B cell (primary cell): ENCODE measurements at regions not wholly inside any gene's neighbourhood (a gene's known extent, or its start where the extent isn't known, plus 50 kb on each side); places are given as distances from the start of the nearest gene placed in this dataset.

ENCODE experiments used
- ATAC-seq: fragments of 200-7000 bp; cut with Tn5 transposase; one replicate; pipeline ENCODE4 v1.10.0; 2021; ENCODE audit warnings: low read depth, mild to moderate bottlenecking, moderate number of reproducible peaks, moderate library complexity
- CTCF ChIA-PET: fragments of 350-600 bp; sonication (Branson Sonifier 250); formaldehyde crosslinking; loops from one replicate; lab custom pipeline; 2021; ENCODE audit warnings: antibody characterized with exemption, inconsistent platforms; lab: Charles Lee
- POLR2A ChIA-PET: fragments of 350-600 bp; sonication (Branson Sonifier 250); formaldehyde crosslinking; loops from one replicate; lab custom pipeline; 2021; ENCODE audit warnings: antibody characterized with exemption; lab: Charles Lee
- DNase-seq: peaks from one replicate; pipeline ENCODE4 v3.0.0; 2013
- H2AFZ ChIP-seq: 2 replicates; pipeline ENCODE4 v1.6.1; 2012; ENCODE audit warnings: mild to moderate bottlenecking, low read depth, low read length; ENCODE audit not compliant: insufficient read depth, poor library complexity, severe bottlenecking
- H3K27ac ChIP-seq, 2 donors: 1 replicate in 1 of 2; 2 replicates in 1 of 2; pipeline ENCODE4 v1.5.1; 2012 to 2013; ENCODE audit warnings: low read length in 2 of 2, mild to moderate bottlenecking in 2 of 2, moderate library complexity in 1 of 2
- H3K27me3 ChIP-seq, 4 experiments: fragments of 200-600 bp in 1 of 4; sonication (generic) in 1 of 4; replicated peaks in 1 of 4; 1 replicate in 2 of 4; 2 replicates in 2 of 4; pipeline versions ENCODE4 v1.6.1 to v1.7.0; 2013 to 2016; ENCODE audit warnings: low read length in 3 of 4, mild to moderate bottlenecking in 2 of 4, mixed read lengths in 1 of 4, moderate library complexity in 1 of 4; ENCODE audit not compliant: insufficient read depth in 4 of 4, control insufficient read depth in 3 of 4; ENCODE audit errors: control extremely low read depth in 1 of 4
- H3K36me3 ChIP-seq, 2 experiments: replicated peaks in 1 of 2; 1 replicate in 1 of 2; 2 replicates in 1 of 2; pipeline versions ENCODE4 v1.6.1 to v1.7.1; 2013; ENCODE audit warnings: low read length in 1 of 2; ENCODE audit not compliant: insufficient read depth in 2 of 2, control insufficient read depth in 1 of 2; ENCODE audit errors: control extremely low read depth in 1 of 2, extremely low read depth in 1 of 2
- H3K4me1 ChIP-seq, 2 donors: fragments of 200-600 bp in 1 of 2; sonication (generic) in 1 of 2; 1 replicate in 1 of 2; 2 replicates in 1 of 2; pipeline versions ENCODE4 v1.5.1 to v1.6.1; 2013 to 2017; ENCODE audit warnings: low read length in 2 of 2; ENCODE audit not compliant: control insufficient read depth in 2 of 2, insufficient read depth in 2 of 2
- H3K4me2 ChIP-seq: replicated peaks from 2 replicates; pipeline ENCODE3; 2012; ENCODE audit warnings: mild to moderate bottlenecking, low read depth, low read length; ENCODE audit not compliant: poor library complexity, severe bottlenecking
- H3K4me3 ChIP-seq, 5 experiments: fragments of 200-600 bp in 1 of 5; sonication (generic) in 1 of 5; 1 replicate in 3 of 5; 2 replicates in 2 of 5; pipeline versions ENCODE4 v1.5.1 to v1.7.0; 2011 to 2016; ENCODE audit warnings: low read length in 4 of 5, mild to moderate bottlenecking in 4 of 5, low read depth in 2 of 5, control low read depth in 1 of 5, moderate library complexity in 1 of 5; ENCODE audit not compliant: insufficient read depth in 1 of 5; ENCODE audit errors: control extremely low read depth in 1 of 5, extremely low read depth in 1 of 5
- H3K79me2 ChIP-seq: fragments of 200-600 bp; sonication (generic); one replicate; pipeline ENCODE4 v1.6.0; 2016; ENCODE audit warnings: low read length; ENCODE audit not compliant: control insufficient read depth, insufficient read depth
- H3K9ac ChIP-seq: fragments of 200-600 bp; sonication (generic); 2 replicates; pipeline ENCODE4 v1.6.1; 2017; ENCODE audit warnings: mild to moderate bottlenecking, low read length, moderate library complexity
- H3K9me3 ChIP-seq, 3 donors: one replicate each; pipeline versions ENCODE4 v1.6.1 to v1.7.1; 2013; ENCODE audit warnings: low read length in 2 of 3; ENCODE audit not compliant: control insufficient read depth in 2 of 3, insufficient read depth in 1 of 3; ENCODE audit errors: control extremely low read depth in 1 of 3
- H4K20me1 ChIP-seq: 2 replicates; pipeline ENCODE4 v1.6.0; 2012; ENCODE audit warnings: mild to moderate bottlenecking, low read length; ENCODE audit not compliant: insufficient read depth, control insufficient read depth, poor library complexity, severe bottlenecking
- H3K27ac Mint-ChIP-seq: one replicate; pipeline ENCODE4 v1.8.0; 2021; ENCODE audit warnings: mixed read lengths
- H3K27me3 Mint-ChIP-seq: one replicate; pipeline ENCODE4 v1.8.0; 2021; ENCODE audit warnings: mixed read lengths
- H3K4me1 Mint-ChIP-seq: one replicate; pipeline ENCODE4 v1.8.0; 2021; ENCODE audit warnings: mixed read lengths
- H3K4me3 Mint-ChIP-seq: one replicate; pipeline ENCODE4 v1.8.0; 2021; ENCODE audit warnings: mixed read lengths
- H3K9me3 Mint-ChIP-seq: one replicate; pipeline ENCODE4 v1.8.0; 2022; ENCODE audit warnings: mixed read lengths; ENCODE audit not compliant: insufficient read depth
- EZH2 ChIP-seq: IDR thresholded peaks from 2 replicates; pipeline ENCODE4 v1.6.1; 2012; ENCODE audit warnings: borderline replicate concordance, low read depth, mild to moderate bottlenecking, moderate library complexity, low read length; ENCODE audit not compliant: insufficient read depth, poor library complexity, severe bottlenecking
- WGBS: methylation state at CpG from one replicate; pipeline ENCODE4 v1.1.5; 2013; ENCODE audit warnings: missing lambda C conversion rate; ENCODE audit not compliant: insufficient coverage; 5-methylcytosine and 5-hydroxymethylcytosine counted together
- intact Hi-C: fragments of 100-400 bp; cut with micrococcal nuclease; formaldehyde crosslinking; loops from one replicate; pipeline ENCODE4 v1.10.0; 2022
- TF ChIP-seq, protein P1 (sequence below): fragments of 200-600 bp; IDR thresholded peaks from one replicate; pipeline ENCODE4 v1.8.0; 2022; ENCODE audit warnings: antibody characterized with exemption, mild to moderate bottlenecking

GRCh38 chr10:9004736-9005135, 950.2 kb downstream of the GATA3 start:
- Histone ChIP-seq H3K4me2 (no peak overlapping the region), H3K27ac (no peak overlapping the region), H3K4me1 (no peaks in the 10 kb centered on the region), H3K4me3 (no peak overlapping the region), H3K36me3 (no peaks in the 10 kb centered on the region), H3K9me3 (no peaks in the 10 kb centered on the region), H3K79me2 (no peaks in the 10 kb centered on the region), H3K27me3 (no peaks in the 10 kb centered on the region), H2AFZ (no peak overlapping the region), H4K20me1 (no peaks in the 10 kb centered on the region), H3K9ac (no peak overlapping the region)
- ATAC-seq (no peak), DNase-seq (no peak)
- TF ChIP-seq EZH2, result no peak
- TF ChIP-seq, protein P1, sequence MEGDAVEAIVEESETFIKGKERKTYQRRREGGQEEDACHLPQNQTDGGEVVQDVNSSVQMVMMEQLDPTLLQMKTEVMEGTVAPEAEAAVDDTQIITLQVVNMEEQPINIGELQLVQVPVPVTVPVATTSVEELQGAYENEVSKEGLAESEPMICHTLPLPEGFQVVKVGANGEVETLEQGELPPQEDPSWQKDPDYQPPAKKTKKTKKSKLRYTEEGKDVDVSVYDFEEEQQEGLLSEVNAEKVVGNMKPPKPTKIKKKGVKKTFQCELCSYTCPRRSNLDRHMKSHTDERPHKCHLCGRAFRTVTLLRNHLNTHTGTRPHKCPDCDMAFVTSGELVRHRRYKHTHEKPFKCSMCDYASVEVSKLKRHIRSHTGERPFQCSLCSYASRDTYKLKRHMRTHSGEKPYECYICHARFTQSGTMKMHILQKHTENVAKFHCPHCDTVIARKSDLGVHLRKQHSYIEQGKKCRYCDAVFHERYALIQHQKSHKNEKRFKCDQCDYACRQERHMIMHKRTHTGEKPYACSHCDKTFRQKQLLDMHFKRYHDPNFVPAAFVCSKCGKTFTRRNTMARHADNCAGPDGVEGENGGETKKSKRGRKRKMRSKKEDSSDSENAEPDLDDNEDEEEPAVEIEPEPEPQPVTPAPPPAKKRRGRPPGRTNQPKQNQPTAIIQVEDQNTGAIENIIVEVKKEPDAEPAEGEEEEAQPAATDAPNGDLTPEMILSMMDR, result no peak
- WGBS, result no CpG with 5 or more reads among the region's 6 CpGs
- ChIA-PET CTCF (no interaction called here), POLR2A (no interaction called here)
- intact Hi-C loops, result no loop called here
- Mint-ChIP-seq H3K9me3 (peaks cover 2% of the 10 kb centered on the region), H3K27ac (no peak overlapping the region), H3K4me3 (no peak overlapping the region), H3K4me1 (no peaks in the 10 kb centered on the region), H3K27me3 (no peaks in the 10 kb centered on the region)

DNA sequence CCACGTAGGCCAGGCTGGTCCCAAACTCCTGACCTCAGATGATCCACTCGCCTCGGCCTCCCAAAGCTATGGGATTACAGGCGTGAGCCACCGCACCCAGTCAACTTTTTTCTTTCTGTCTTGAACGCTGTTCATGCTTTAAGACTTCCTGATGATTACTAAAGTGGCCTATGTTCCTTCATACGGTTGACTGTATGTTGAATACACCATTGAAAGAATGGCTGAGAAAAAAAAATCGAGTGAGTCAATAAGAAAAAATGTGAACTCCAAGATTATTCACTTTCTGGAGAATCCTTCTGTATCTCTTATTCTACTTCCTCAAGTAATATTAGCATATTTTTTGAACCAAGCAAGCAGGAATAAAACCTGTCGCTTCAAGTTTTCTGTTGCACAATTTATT, 955.0 kb downstream of the GATA3 start:
- 89% methylated on average over 6 of the region's 9 CpGs for WGBS
- no peaks in the 10 kb centered on the region for H3K9me3 ChIP-seq
- no peak overlapping the region for H3K27ac Mint-ChIP-seq
- ChIA-PET CTCF (no interaction called here), POLR2A (no interaction called here)
- H3K4me2 ChIP-seq, result no peak overlapping the region
- no peak overlapping the region for H3K9ac ChIP-seq
- no peaks in the 10 kb centered on the region for H3K79me2 ChIP-seq
- intact Hi-C loops, result no loop called here
- no peak overlapping the region for H3K4me3 ChIP-seq
- no peaks in the 10 kb centered on the region for H4K20me1 ChIP-seq
- DNase-seq (no peak), ATAC-seq (no peak)
- H3K27ac ChIP-seq, result no peak overlapping the region
- no peaks in the 10 kb centered on the region for H3K4me1 Mint-ChIP-seq
- H3K9me3 Mint-ChIP-seq, result no peaks in the 10 kb centered on the region
- no peak overlapping the region for H3K4me3 Mint-ChIP-seq
- no peaks in the 10 kb centered on the region for H3K4me1 ChIP-seq
- no peaks in the 10 kb centered on the region for H3K27me3 Mint-ChIP-seq
- H3K36me3 ChIP-seq, result no peaks in the 10 kb centered on the region
- H2AFZ ChIP-seq, result no peak overlapping the region
- TF ChIP-seq, protein P1, result no peak
- no peak for TF ChIP-seq EZH2
- no peaks in the 10 kb centered on the region for H3K27me3 ChIP-seq
